HepG2 (cell line): ENCODE measurements at regions not wholly inside any gene's neighbourhood (a gene's known extent, or its start where the extent isn't known, plus 50 kb on each side); places are given as distances from the start of the nearest gene placed in this dataset.

ENCODE experiments used
- ATAC-seq: fragments of 200-7000 bp; cut with Tn5 transposase; 3 replicates; pipeline ENCODE4 v1.9.1; 2020; ENCODE audit warnings: mild to moderate bottlenecking, moderate library complexity
- BruUV-seq: library from RNA; stranded (reverse); fragments of 400-500 nt; replicated peaks from 2 replicates; lab custom pipeline; 2021; lab: Mats Ljungman, UMichigan
- CTCF ChIA-PET: fragments of 300-600 bp; formaldehyde crosslinking; extraction: SDS; loops from one replicate; lab custom pipeline; 2021; ENCODE audit warnings: low total read pairs, inconsistent platforms, low intra/inter-chr PET ratio; lab: Yijun Ruan, JAX
- POLR2A ChIA-PET: fragments of 350-600 bp; sonication (Branson Sonifier 250); formaldehyde crosslinking; loops from one replicate; lab custom pipeline; 2020; ENCODE audit warnings: antibody characterized with exemption, inconsistent platforms; lab: Yijun Ruan, JAX
- DNase-seq: peaks from one replicate; pipeline ENCODE4 v3.0.0-alpha.2; 2015; ENCODE audit warnings: low spot score
- FAIRE-seq: peaks from 3 replicates; lab custom pipeline; 2011; peaks lifted over from hg19 to GRCh38; lab: Jason Lieb, UNC
- H2AFZ ChIP-seq: one replicate; pipeline ENCODE4 v1.6.1; 2011; ENCODE audit warnings: low read length, inconsistent platforms
- H3K27ac ChIP-seq: fragments of 300-600 bp; 3 replicates; pipeline ENCODE4 v1.8.0; 2011; ENCODE audit warnings: mixed run types, mild to moderate bottlenecking, mixed read lengths, low read length, inconsistent platforms; ENCODE audit not compliant: insufficient read depth; ENCODE audit errors: extremely low read length
- H3K27me3 ChIP-seq, 2 experiments: fragments of 200-600 bp in 1 of 2; 2 replicates in 1 of 2; 3 replicates in 1 of 2; pipeline versions ENCODE4 v1.6.0 to v1.8.0; 2011; ENCODE audit warnings: low read length in 2 of 2, mild to moderate bottlenecking in 2 of 2, moderate library complexity in 2 of 2, inconsistent platforms in 1 of 2; ENCODE audit not compliant: insufficient read depth in 2 of 2, control insufficient read depth in 1 of 2
- H3K36me3 ChIP-seq, 2 experiments: fragments of 200-600 bp in 1 of 2; replicated peaks in 1 of 2; 2 replicates in 1 of 2; 3 replicates in 1 of 2; pipeline versions ENCODE4 v1.5.1 to v1.8.0; 2011; ENCODE audit warnings: low read length in 2 of 2, inconsistent platforms in 1 of 2; ENCODE audit not compliant: insufficient read depth in 2 of 2, control insufficient read depth in 1 of 2
- H3K4me1 ChIP-seq: 2 replicates; pipeline ENCODE4 v1.5.1; 2012; ENCODE audit warnings: low read length, inconsistent platforms; ENCODE audit not compliant: insufficient read depth
- H3K4me2 ChIP-seq: 2 replicates; pipeline ENCODE4 v1.6.0; 2011; ENCODE audit warnings: low read depth, low read length, inconsistent platforms
- H3K4me3 ChIP-seq, 3 experiments: fragments of 200-600 bp in 1 of 3; sonication (generic), shearing (Covaris generic) in 1 of 3; replicated peaks in 1 of 3; 2 replicates each; pipeline ENCODE4 v1.5.1; 2011 to 2016; ENCODE audit warnings: low read length in 3 of 3, inconsistent platforms in 2 of 3, low read depth in 2 of 3, mild to moderate bottlenecking in 2 of 3, control low read depth in 1 of 3, mixed read lengths in 1 of 3; ENCODE audit not compliant: insufficient read depth in 1 of 3
- H3K79me2 ChIP-seq: one replicate; pipeline ENCODE4 v1.6.1; 2011; ENCODE audit warnings: low read length, inconsistent platforms; ENCODE audit not compliant: insufficient read depth
- H3K9ac ChIP-seq: 2 replicates; pipeline ENCODE4 v1.6.0; 2011; ENCODE audit warnings: mild to moderate bottlenecking, low read depth, low read length, inconsistent platforms; ENCODE audit not compliant: insufficient read depth
- H3K9me3 ChIP-seq: 2 replicates; pipeline ENCODE4 v1.5.1; 2012; ENCODE audit warnings: mild to moderate bottlenecking, low read length
- H4K20me1 ChIP-seq: 2 replicates; pipeline ENCODE4 v1.6.0; 2011; ENCODE audit warnings: inconsistent platforms, mild to moderate bottlenecking, low read length, moderate library complexity; ENCODE audit not compliant: insufficient read depth
- ATRX ChIP-seq: sonication (generic); formaldehyde crosslinking; IDR thresholded peaks from 2 replicates; pipeline ENCODE4 v1.4.0; 2020; ENCODE audit warnings: missing genetic modification reagents, borderline replicate concordance
- BCL3 ChIP-seq: sonication (generic); formaldehyde crosslinking; IDR thresholded peaks from 2 replicates; pipeline ENCODE4 v1.5.1; 2020; ENCODE audit warnings: mild to moderate bottlenecking, missing genetic modification reagents, moderate library complexity
- CBX2 ChIP-seq, 2 experiments: fragments of 200-600 bp in 1 of 2; sonication (generic); formaldehyde crosslinking in 1 of 2; IDR thresholded peaks; 2 replicates each; pipeline versions ENCODE4 v1.7.0 to v1.8.1; 2018 to 2022; ENCODE audit warnings: low read depth in 2 of 2, low read length in 1 of 2, mild to moderate bottlenecking in 1 of 2, missing genetic modification reagents in 1 of 2
- HOXA7 ChIP-seq: sonication (generic); formaldehyde crosslinking; IDR thresholded peaks from 2 replicates; pipeline ENCODE4 v1.8.1; 2022; ENCODE audit warnings: mild to moderate bottlenecking, missing genetic modification reagents, moderate library complexity
- ONECUT2 ChIP-seq: sonication (generic); formaldehyde crosslinking; IDR thresholded peaks from 2 replicates; pipeline ENCODE4 v1.4.0; 2020; ENCODE audit warnings: missing genetic modification reagents
- ZNF232 ChIP-seq: sonication (generic); formaldehyde crosslinking; IDR thresholded peaks from 2 replicates; pipeline ENCODE4 v1.4.0; 2020; ENCODE audit warnings: missing genetic modification reagents, borderline replicate concordance
- ZNF354B ChIP-seq: sonication (generic); formaldehyde crosslinking; IDR thresholded peaks from 2 replicates; pipeline ENCODE4 v1.8.0; 2022; ENCODE audit warnings: mild to moderate bottlenecking, missing genetic modification reagents
- ZNF563 ChIP-seq: sonication (generic); formaldehyde crosslinking; IDR thresholded peaks from 2 replicates; pipeline ENCODE4 v1.8.0; 2022; ENCODE audit warnings: mild to moderate bottlenecking, moderate library complexity, missing genetic modification reagents
- ZNF891 ChIP-seq: sonication (generic); formaldehyde crosslinking; IDR thresholded peaks from 2 replicates; pipeline ENCODE4 v1.5.0; 2020; ENCODE audit warnings: mild to moderate bottlenecking, missing genetic modification reagents
- WGBS: methylation state at CpG from one replicate; pipeline ENCODE4 v1.1.6; 2017; ENCODE audit warnings: low lambda C conversion rate; 5-methylcytosine and 5-hydroxymethylcytosine counted together
- in situ Hi-C: cut with HindIII; loops from 2 replicates; pipeline ENCODE4 v1.10.0; 2017; ENCODE audit warnings: low pct_unique_long_range_greater_than_20kb; ENCODE audit not compliant: extremely low pct_ligation_motif_present
- intact Hi-C: fragments of 100-400 bp; cut with micrococcal nuclease; formaldehyde crosslinking; loops from one replicate; pipeline ENCODE4 v1.10.0; 2022; ENCODE audit not compliant: unreplicated experiment
- TF ChIP-seq, protein P1 (sequence below): sonication (generic); formaldehyde crosslinking; conservative IDR thresholded peaks from 2 replicates; pipeline ENCODE4 v1.5.0; 2020; ENCODE audit warnings: missing genetic modification reagents

GRCh38 chr14:84988357-84988756 is 541.6 kb upstream of the FLRT2 start:
- in situ Hi-C loops = no loop called here
- DNase-seq (no peak), ATAC-seq (no peak)

More at GRCh38 chr14:84988357-84988756, 541.6 kb upstream of the FLRT2 start:
- TF ChIP-seq ZNF891 (CRISPR knock-in tag) (no peak), ONECUT2 (CRISPR knock-in tag) (no peak), BCL3 (CRISPR knock-in tag) (no peak), HOXA7 (CRISPR knock-in tag) (no peak), CBX2 (IDR thresholded peaks at IDR 0.05; ENCODE audit: low read depth, low read length) (no peak), CBX2 (CRISPR knock-in tag; IDR thresholded peaks at IDR 0.05; ENCODE audit: low read depth) (no peak), ATRX (no peak), ZNF232 (CRISPR knock-in tag) (no peak), ZNF563 (CRISPR knock-in tag) (no peak), ZNF354B (no peak)
- TF ChIP-seq, protein P1, sequence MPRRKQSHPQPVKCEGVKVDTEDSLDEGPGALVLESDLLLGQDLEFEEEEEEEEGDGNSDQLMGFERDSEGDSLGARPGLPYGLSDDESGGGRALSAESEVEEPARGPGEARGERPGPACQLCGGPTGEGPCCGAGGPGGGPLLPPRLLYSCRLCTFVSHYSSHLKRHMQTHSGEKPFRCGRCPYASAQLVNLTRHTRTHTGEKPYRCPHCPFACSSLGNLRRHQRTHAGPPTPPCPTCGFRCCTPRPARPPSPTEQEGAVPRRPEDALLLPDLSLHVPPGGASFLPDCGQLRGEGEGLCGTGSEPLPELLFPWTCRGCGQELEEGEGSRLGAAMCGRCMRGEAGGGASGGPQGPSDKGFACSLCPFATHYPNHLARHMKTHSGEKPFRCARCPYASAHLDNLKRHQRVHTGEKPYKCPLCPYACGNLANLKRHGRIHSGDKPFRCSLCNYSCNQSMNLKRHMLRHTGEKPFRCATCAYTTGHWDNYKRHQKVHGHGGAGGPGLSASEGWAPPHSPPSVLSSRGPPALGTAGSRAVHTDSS = no peak
- no peaks in the 10 kb centered on the region for H3K79me2 ChIP-seq
- H4K20me1 ChIP-seq = no peaks in the 10 kb centered on the region
- peaks cover 78% of the 10 kb centered on the region for H3K9me3 ChIP-seq
- POLR2A ChIA-PET = no interaction called here
- BruUV-seq = no TSS peak
- FAIRE-seq = no peak
- intact Hi-C loops = no loop called here
- no peak overlapping the region for H3K27ac ChIP-seq
- no peak overlapping the region for H3K4me2 ChIP-seq
- no peak overlapping the region for H3K4me3 ChIP-seq
- no peaks in the 10 kb centered on the region for H3K27me3 ChIP-seq
- no peak overlapping the region for H2AFZ ChIP-seq
- CTCF ChIA-PET = no interaction called here
- 26% methylated on average over 5 of the region's 5 CpGs for WGBS
- no peaks in the 10 kb centered on the region for H3K4me1 ChIP-seq
- no peak overlapping the region for H3K9ac ChIP-seq
- no peaks in the 10 kb centered on the region for H3K36me3 ChIP-seq
